Osteoblast (primary cell): ENCODE measurements at regions not wholly inside any gene's neighbourhood (a gene's known extent, or its start where the extent isn't known, plus 50 kb on each side); places are given as distances from the start of the nearest gene placed in this dataset.

ENCODE experiments used
- DNase-seq: peaks from one replicate; pipeline ENCODE4 v3.0.0; 2011; ENCODE audit warnings: low spot score, mixed read lengths; ENCODE audit not compliant: insufficient read length; ENCODE audit errors: missing footprints
- H2AFZ ChIP-seq: 2 replicates; pipeline ENCODE4 v1.6.0; 2011; ENCODE audit warnings: mild to moderate bottlenecking, low read length
- H3K27ac ChIP-seq: 2 replicates; pipeline ENCODE4 v1.5.1; 2011; ENCODE audit warnings: mild to moderate bottlenecking, low read depth, low read length, moderate library complexity
- H3K27me3 ChIP-seq: 2 replicates; pipeline ENCODE4 v1.6.0; 2012; ENCODE audit warnings: mild to moderate bottlenecking, control low read depth, inconsistent platforms, low read length, moderate library complexity; ENCODE audit not compliant: insufficient read depth
- H3K36me3 ChIP-seq: 2 replicates; pipeline ENCODE4 v1.5.1; 2011; ENCODE audit warnings: mild to moderate bottlenecking, low read length, control low read depth, moderate library complexity; ENCODE audit not compliant: insufficient read depth
- H3K4me1 ChIP-seq: 2 replicates; pipeline ENCODE4 v1.5.1; 2011; ENCODE audit warnings: mild to moderate bottlenecking, low read length, control low read depth, moderate library complexity; ENCODE audit not compliant: insufficient read depth
- H3K4me2 ChIP-seq: 2 replicates; pipeline ENCODE4 v1.6.0; 2011; ENCODE audit warnings: mild to moderate bottlenecking, low read length; ENCODE audit not compliant: insufficient read depth
- H3K4me3 ChIP-seq: fragments of 200-600 bp; sonication (generic); 3 replicates; pipeline ENCODE4 v1.5.1; 2012; ENCODE audit warnings: mild to moderate bottlenecking, low read length, inconsistent platforms; ENCODE audit not compliant: insufficient read depth
- H3K79me2 ChIP-seq: 2 replicates; pipeline ENCODE4 v1.6.0; 2012; ENCODE audit warnings: mild to moderate bottlenecking, low read length, control low read depth, inconsistent platforms; ENCODE audit not compliant: insufficient read depth
- H3K9me3 ChIP-seq: 2 replicates; pipeline ENCODE4 v1.5.1; 2011; ENCODE audit warnings: low read depth, low read length, control low read depth
- H4K20me1 ChIP-seq: 2 replicates; pipeline ENCODE4 v1.6.0; 2012; ENCODE audit warnings: mild to moderate bottlenecking, low read length, control low read depth; ENCODE audit not compliant: insufficient read depth
- TF ChIP-seq, protein P1 (sequence below): IDR thresholded peaks from 2 replicates; pipeline ENCODE4 v1.5.1; 2011; ENCODE audit warnings: mild to moderate bottlenecking, low read depth, low read length, moderate library complexity; ENCODE audit errors: extremely low read depth

DNA sequence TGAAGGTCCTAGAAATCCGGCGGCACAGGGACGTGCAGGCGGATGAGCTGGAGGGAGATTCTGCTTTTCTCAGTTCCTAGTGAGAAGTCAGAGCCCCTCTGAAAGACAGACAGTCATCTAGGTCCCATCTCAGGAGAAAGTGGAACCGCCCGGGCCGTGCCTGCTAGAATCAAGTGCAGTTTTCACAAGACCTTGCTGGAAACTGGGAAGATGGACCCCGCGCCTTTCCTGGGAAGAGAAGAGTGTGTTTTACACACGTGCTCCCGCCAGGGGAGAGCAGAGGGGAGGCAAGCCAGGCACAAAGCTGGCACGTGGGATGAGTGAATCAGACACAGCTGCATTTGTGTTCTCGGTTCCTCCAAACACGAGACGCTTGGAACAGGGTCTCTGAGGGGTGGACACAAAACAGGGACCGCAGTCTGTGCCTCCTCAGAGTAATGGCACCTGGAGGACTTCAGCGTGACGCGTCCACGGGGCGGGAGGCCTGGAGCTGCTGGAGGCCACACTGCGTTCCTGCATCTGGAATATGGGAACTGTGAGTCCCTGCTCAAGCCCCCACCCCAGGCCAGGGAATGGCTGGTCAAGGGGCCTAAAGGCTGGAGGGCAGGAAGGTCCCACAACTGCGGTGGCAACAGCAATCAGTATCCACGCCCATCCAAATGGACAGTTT lies 218.3 kb downstream of the BRD1 start:
- no peaks in the 10 kb centered on the region for H3K4me1 ChIP-seq
- H3K4me2 ChIP-seq = no peak overlapping the region
- H3K27ac ChIP-seq = no peak overlapping the region
- no peak for DNase-seq
- no peaks in the 10 kb centered on the region for H4K20me1 ChIP-seq
- H3K27me3 ChIP-seq = no peaks in the 10 kb centered on the region
- no peak overlapping the region for H3K4me3 ChIP-seq
- H3K36me3 ChIP-seq = no peaks in the 10 kb centered on the region
- H3K79me2 ChIP-seq = no peaks in the 10 kb centered on the region
- peaks cover 3% of the 10 kb centered on the region for H3K9me3 ChIP-seq
- TF ChIP-seq, protein P1, sequence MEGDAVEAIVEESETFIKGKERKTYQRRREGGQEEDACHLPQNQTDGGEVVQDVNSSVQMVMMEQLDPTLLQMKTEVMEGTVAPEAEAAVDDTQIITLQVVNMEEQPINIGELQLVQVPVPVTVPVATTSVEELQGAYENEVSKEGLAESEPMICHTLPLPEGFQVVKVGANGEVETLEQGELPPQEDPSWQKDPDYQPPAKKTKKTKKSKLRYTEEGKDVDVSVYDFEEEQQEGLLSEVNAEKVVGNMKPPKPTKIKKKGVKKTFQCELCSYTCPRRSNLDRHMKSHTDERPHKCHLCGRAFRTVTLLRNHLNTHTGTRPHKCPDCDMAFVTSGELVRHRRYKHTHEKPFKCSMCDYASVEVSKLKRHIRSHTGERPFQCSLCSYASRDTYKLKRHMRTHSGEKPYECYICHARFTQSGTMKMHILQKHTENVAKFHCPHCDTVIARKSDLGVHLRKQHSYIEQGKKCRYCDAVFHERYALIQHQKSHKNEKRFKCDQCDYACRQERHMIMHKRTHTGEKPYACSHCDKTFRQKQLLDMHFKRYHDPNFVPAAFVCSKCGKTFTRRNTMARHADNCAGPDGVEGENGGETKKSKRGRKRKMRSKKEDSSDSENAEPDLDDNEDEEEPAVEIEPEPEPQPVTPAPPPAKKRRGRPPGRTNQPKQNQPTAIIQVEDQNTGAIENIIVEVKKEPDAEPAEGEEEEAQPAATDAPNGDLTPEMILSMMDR = no peak
- H2AFZ ChIP-seq = no peak overlapping the region

DNA sequence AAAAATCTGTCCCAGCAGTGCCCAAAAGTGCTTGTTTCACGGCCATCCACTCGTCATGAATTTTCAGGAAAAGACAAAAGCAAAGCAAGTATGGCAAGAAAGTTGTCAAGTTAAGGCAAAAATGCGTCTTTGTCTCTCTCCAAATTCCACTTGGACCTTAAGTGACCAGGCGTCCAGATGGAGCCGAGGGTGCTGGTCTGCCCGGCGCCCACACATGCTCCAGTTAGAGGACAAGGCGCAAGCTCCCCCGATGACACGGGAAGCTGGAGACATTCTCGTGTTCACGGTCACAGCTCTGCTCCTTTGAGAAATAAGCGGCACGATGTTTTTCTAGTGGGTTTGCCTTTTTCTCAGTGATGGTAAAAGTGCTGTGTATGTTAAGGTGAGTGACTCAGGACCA lies 219.0 kb downstream of the BRD1 start:
- Histone ChIP-seq H3K79me2 (no peaks in the 10 kb centered on the region), H3K4me1 (no peaks in the 10 kb centered on the region), H3K4me3 (no peak overlapping the region), H2AFZ (no peak overlapping the region), H3K27me3 (no peaks in the 10 kb centered on the region), H3K27ac (no peak overlapping the region), H4K20me1 (no peaks in the 10 kb centered on the region), H3K36me3 (no peaks in the 10 kb centered on the region), H3K9me3 (peaks cover 3% of the 10 kb centered on the region), H3K4me2 (no peak overlapping the region)
- TF ChIP-seq, protein P1 = no peak
- DNase-seq = no peak

DNA sequence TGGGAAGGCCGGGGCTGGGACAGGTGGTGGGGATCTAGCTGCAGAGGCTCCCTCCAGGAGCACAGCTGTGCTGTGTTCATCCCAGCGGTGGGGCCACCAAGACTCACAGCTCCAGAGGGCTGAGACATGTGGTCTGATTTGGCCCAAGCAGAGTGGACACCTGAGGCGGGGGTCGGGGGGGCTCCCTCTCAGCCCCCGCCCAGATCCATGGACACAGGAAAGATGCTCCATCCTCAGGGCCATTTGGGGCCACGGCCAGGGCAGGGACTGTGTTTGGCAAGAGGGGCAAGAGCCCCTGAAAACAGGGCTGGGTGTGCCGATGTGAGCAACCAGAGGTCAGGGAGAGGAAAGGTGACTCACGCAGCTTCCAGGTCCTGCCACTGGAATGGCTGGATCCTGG lies 219.4 kb downstream of the BRD1 start:
- no peak overlapping the region for H3K4me3 ChIP-seq
- no peaks in the 10 kb centered on the region for H3K79me2 ChIP-seq
- TF ChIP-seq, protein P1 = no peak
- H3K9me3 ChIP-seq = peaks cover 3% of the 10 kb centered on the region
- no peaks in the 10 kb centered on the region for H3K36me3 ChIP-seq
- H3K27ac ChIP-seq = no peak overlapping the region
- H3K4me2 ChIP-seq = no peak overlapping the region
- no peak overlapping the region for H2AFZ ChIP-seq
- H3K27me3 ChIP-seq = no peaks in the 10 kb centered on the region
- H4K20me1 ChIP-seq = no peaks in the 10 kb centered on the region
- no peaks in the 10 kb centered on the region for H3K4me1 ChIP-seq
- DNase-seq = no peak

DNA sequence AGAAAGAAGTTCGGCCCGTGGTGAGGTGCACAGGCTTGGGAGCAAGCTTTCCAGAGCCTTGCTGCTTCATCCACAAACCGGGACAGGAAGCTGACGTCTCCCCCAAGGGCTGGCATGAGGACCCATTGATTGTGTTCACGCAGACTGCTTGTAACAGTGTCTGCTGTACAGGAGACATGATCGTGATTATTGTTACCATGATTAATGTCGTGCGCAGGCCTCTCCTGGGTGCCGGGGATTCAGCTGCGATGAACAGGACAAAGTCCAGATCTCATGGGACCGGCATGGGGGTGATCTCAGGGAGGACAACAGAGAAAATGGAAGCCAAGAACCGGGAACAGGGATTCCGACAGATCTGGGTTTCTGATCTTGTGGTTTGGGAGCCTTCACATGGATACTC lies 219.9 kb downstream of the BRD1 start:
- H3K36me3 ChIP-seq = no peaks in the 10 kb centered on the region
- no peaks in the 10 kb centered on the region for H4K20me1 ChIP-seq
- TF ChIP-seq, protein P1 = no peak
- H3K27ac ChIP-seq = no peak overlapping the region
- no peaks in the 10 kb centered on the region for H3K4me1 ChIP-seq
- no peak overlapping the region for H3K4me2 ChIP-seq
- no peak overlapping the region for H2AFZ ChIP-seq
- H3K27me3 ChIP-seq = no peaks in the 10 kb centered on the region
- no peak overlapping the region for H3K4me3 ChIP-seq
- H3K9me3 ChIP-seq = peaks cover 3% of the 10 kb centered on the region
- no peak for DNase-seq
- no peaks in the 10 kb centered on the region for H3K79me2 ChIP-seq
